ENCODE measurements at regions not wholly inside any gene's neighbourhood (a gene's known extent, or its start where the extent isn't known, plus 50 kb on each side); places are given as distances from the start of the nearest gene placed in this dataset.

- DNase-seq: no peak
- 59% methylated on average over 13 of the region's 13 CpGs for WGBS (ENCODE audit: insufficient coverage, low coverage, low lambda C conversion rate, missing lambda C conversion rate)
- Histone ChIP-seq H3K9me3 (no peaks in the 10 kb centered on the region), H3K36me3 (no peaks in the 10 kb centered on the region), H3K4me1 (no peaks in the 10 kb centered on the region), H3K27ac (no peak overlapping the region), H3K4me3 (no peak overlapping the region), H3K27me3 (no peaks in the 10 kb centered on the region)
- intact Hi-C loops (cut with DNase I): no loop called here
- no peak for ATAC-seq
- TF ChIP-seq POLR2A (IDR thresholded peaks at IDR 0.05): no peak
Observed at GRCh38 chr11:134882671-134883297, 470.7 kb upstream of the B3GAT1 start.

GRCh38 chr11:134882141-134882540 is 470.1 kb upstream of the B3GAT1 start:
- TF ChIP-seq POLR2A (IDR thresholded peaks at IDR 0.05) (no peak), CTCF (IDR thresholded peaks at IDR 0.05) (no peak)
- Histone ChIP-seq H3K9me3 (no peaks in the 10 kb centered on the region), H3K4me1 (no peaks in the 10 kb centered on the region), H3K27ac (no peak overlapping the region), H3K27me3 (no peaks in the 10 kb centered on the region), H3K4me3 (no peak overlapping the region), H3K36me3 (no peaks in the 10 kb centered on the region)
- DNase-seq (no peak), ATAC-seq (no peak)
- intact Hi-C loops (cut with DNase I): no loop called here
- WGBS (ENCODE audit: insufficient coverage, low coverage, low lambda C conversion rate, missing lambda C conversion rate): 75% methylated on average over 8 of the region's 11 CpGs

- no peaks in the 10 kb centered on the region for H3K9me3 ChIP-seq
- intact Hi-C loops (cut with DNase I): no loop called here
- no peak overlapping the region for H3K4me3 ChIP-seq
- TF ChIP-seq POLR2A (IDR thresholded peaks at IDR 0.05) (no peak), CTCF (IDR thresholded peaks at IDR 0.05) (no peak)
- H3K27ac ChIP-seq: no peak overlapping the region
- DNase-seq: no peak
- no peaks in the 10 kb centered on the region for H3K27me3 ChIP-seq
- H3K36me3 ChIP-seq: no peaks in the 10 kb centered on the region
- WGBS (ENCODE audit: insufficient coverage, low coverage, low lambda C conversion rate, missing lambda C conversion rate): 40% methylated on average over 1 of the region's 6 CpGs
- ATAC-seq: no peak
- no peaks in the 10 kb centered on the region for H3K4me1 ChIP-seq
Observed at GRCh38 chr11:134880788-134881187, 468.7 kb upstream of the B3GAT1 start.

- WGBS (ENCODE audit: insufficient coverage, low coverage, low lambda C conversion rate, missing lambda C conversion rate): 46% methylated on average over 3 of the region's 3 CpGs
- TF ChIP-seq CTCF (IDR thresholded peaks at IDR 0.05) (no peak), POLR2A (IDR thresholded peaks at IDR 0.05) (no peak)
- H3K27ac ChIP-seq: no peak overlapping the region
Observed at GRCh38 chr11:134879931-134880330, 467.9 kb upstream of the B3GAT1 start.

GRCh38 chr11:134879341-134879740 is 467.3 kb upstream of the B3GAT1 start:
- intact Hi-C loops (cut with DNase I): no loop called here
- TF ChIP-seq POLR2A (IDR thresholded peaks at IDR 0.05): no peak
- TF ChIP-seq CTCF (IDR thresholded peaks at IDR 0.05): no peak
- Histone ChIP-seq H3K27me3 (no peaks in the 10 kb centered on the region), H3K9me3 (no peaks in the 10 kb centered on the region), H3K27ac (no peak overlapping the region), H3K4me3 (no peak overlapping the region), H3K4me1 (no peaks in the 10 kb centered on the region), H3K36me3 (no peaks in the 10 kb centered on the region)
- DNase-seq (no peak), ATAC-seq (no peak)
- 37% methylated on average over 2 of the region's 4 CpGs for WGBS (ENCODE audit: insufficient coverage, low coverage, low lambda C conversion rate, missing lambda C conversion rate)

More at GRCh38 chr11:134879931-134880330, 467.9 kb upstream of the B3GAT1 start:
- no peak overlapping the region for H3K4me3 ChIP-seq
- no peaks in the 10 kb centered on the region for H3K27me3 ChIP-seq
- no peaks in the 10 kb centered on the region for H3K9me3 ChIP-seq
- intact Hi-C loops (cut with DNase I): no loop called here
- no peak for ATAC-seq
- no peaks in the 10 kb centered on the region for H3K36me3 ChIP-seq
- H3K4me1 ChIP-seq: no peaks in the 10 kb centered on the region
- DNase-seq: no peak

Measured in right lobe of liver (tissue), 6 donors.